HG03457 (cell line): ENCODE measurements at regions not wholly inside any gene's neighbourhood (a gene's known extent, or its start where the extent isn't known, plus 50 kb on each side); places are given as distances from the start of the nearest gene placed in this dataset.

Experiments used
- ATAC-seq: cut with Tn5 transposase; IDR thresholded peaks from one replicate; pipeline ENCODE4 v1.9.1; 2021; ENCODE audit warnings: moderate number of reproducible peaks; ENCODE audit not compliant: unreplicated experiment

GRCh38 chr5:111914966-111915636 lies 158.1 kb upstream of the NREP start:
- no peak for ATAC-seq

GRCh38 chr5:111902436-111902835 lies 145.4 kb upstream of the NREP start:
- ATAC-seq: no peak

GRCh38 chr5:111901296-111901695 lies 144.3 kb upstream of the NREP start:
- ATAC-seq: no peak

GRCh38 chr5:111892949-111893348 lies 136.0 kb upstream of the NREP start:
- no peak for ATAC-seq

- ATAC-seq: no peak
Measured at GRCh38 chr5:111887706-111888105, 130.7 kb upstream of the NREP start.

- ATAC-seq: no peak
Measured at GRCh38 chr5:111869681-111870080, 112.7 kb upstream of the NREP start.

- no peak for ATAC-seq
Measured at GRCh38 chr5:111865356-111865755, 108.4 kb upstream of the NREP start.

- ATAC-seq: no peak
Measured at GRCh38 chr5:111863801-111864200, 106.8 kb upstream of the NREP start.

- ATAC-seq: no peak
Measured at GRCh38 chr5:111859533-111860270, 102.7 kb upstream of the NREP start.

- ATAC-seq: no peak
Measured at GRCh38 chr5:111859031-111859430, 102.0 kb upstream of the NREP start.

- ATAC-seq: no peak
Measured at GRCh38 chr5:111857623-111858022, 100.6 kb upstream of the NREP start.

GRCh38 chr5:111856876-111857466 lies 100.0 kb upstream of the NREP start:
- ATAC-seq: no peak

- no peak for ATAC-seq
Measured at GRCh38 chr5:111855356-111855755, 98.4 kb upstream of the NREP start.

- no peak for ATAC-seq
Measured at GRCh38 chr5:111854186-111854585, 97.2 kb upstream of the NREP start.

GRCh38 chr5:111853748-111854147 lies 96.8 kb upstream of the NREP start:
- ATAC-seq: peak; percentile 65

- ATAC-seq: no peak
Measured at GRCh38 chr5:111851631-111852548, 94.9 kb upstream of the NREP start.

- no peak for ATAC-seq
Measured at GRCh38 chr5:111848476-111848875, 91.5 kb upstream of the NREP start.

- no peak for ATAC-seq
Measured at GRCh38 chr5:111847052-111847925, 90.3 kb upstream of the NREP start.

GRCh38 chr5:111840036-111840674 lies 83.2 kb upstream of the NREP start:
- ATAC-seq: no peak

GRCh38 chr5:111839438-111839837 lies 82.4 kb upstream of the NREP start:
- ATAC-seq: no peak
